ENCODE measurements at regions not wholly inside any gene's neighbourhood (a gene's known extent, or its start where the extent isn't known, plus 50 kb on each side); places are given as distances from the start of the nearest gene placed in this dataset.

GRCh38 chr12:58368001-58368400 is 426.6 kb downstream of the ATP23 start:
- TF ChIP-seq EZH2phosphoT487 (IDR thresholded peaks at IDR 0.05; ENCODE audit: borderline replicate concordance, low read depth): no peak
- no peak for TF ChIP-seq FOXM1 (IDR thresholded peaks at IDR 0.05; ENCODE audit: low read depth)
- TF ChIP-seq PBX3 (IDR thresholded peaks at IDR 0.05): no peak
- TF ChIP-seq TCF12 (IDR thresholded peaks at IDR 0.05): no peak
- TF ChIP-seq ELF1 (IDR thresholded peaks at IDR 0.05): no peak
- no peak for TF ChIP-seq TEAD4 (IDR thresholded peaks at IDR 0.05; ENCODE audit: borderline replicate concordance, insufficient read depth)
- TF ChIP-seq, protein P1, sequence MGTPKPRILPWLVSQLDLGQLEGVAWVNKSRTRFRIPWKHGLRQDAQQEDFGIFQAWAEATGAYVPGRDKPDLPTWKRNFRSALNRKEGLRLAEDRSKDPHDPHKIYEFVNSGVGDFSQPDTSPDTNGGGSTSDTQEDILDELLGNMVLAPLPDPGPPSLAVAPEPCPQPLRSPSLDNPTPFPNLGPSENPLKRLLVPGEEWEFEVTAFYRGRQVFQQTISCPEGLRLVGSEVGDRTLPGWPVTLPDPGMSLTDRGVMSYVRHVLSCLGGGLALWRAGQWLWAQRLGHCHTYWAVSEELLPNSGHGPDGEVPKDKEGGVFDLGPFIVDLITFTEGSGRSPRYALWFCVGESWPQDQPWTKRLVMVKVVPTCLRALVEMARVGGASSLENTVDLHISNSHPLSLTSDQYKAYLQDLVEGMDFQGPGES (IDR thresholded peaks at IDR 0.05; ENCODE audit: low read depth, low read length): no peak
- TF ChIP-seq NRF1 (IDR thresholded peaks at IDR 0.05; ENCODE audit: low read depth, low read length): no peak
- TF ChIP-seq SIN3A (IDR thresholded peaks at IDR 0.05; ENCODE audit: borderline replicate concordance, low read depth, low read length): no peak
- TF ChIP-seq, protein P2, sequence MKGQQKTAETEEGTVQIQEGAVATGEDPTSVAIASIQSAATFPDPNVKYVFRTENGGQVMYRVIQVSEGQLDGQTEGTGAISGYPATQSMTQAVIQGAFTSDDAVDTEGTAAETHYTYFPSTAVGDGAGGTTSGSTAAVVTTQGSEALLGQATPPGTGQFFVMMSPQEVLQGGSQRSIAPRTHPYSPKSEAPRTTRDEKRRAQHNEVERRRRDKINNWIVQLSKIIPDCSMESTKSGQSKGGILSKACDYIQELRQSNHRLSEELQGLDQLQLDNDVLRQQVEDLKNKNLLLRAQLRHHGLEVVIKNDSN (IDR thresholded peaks at IDR 0.05; ENCODE audit: borderline replicate concordance, low read depth): no peak
- TF ChIP-seq RAD21 (IDR thresholded peaks at IDR 0.05; ENCODE audit: low read length): no peak
- TF ChIP-seq RCOR1 (IDR thresholded peaks at IDR 0.05; ENCODE audit: low read length): no peak
- TF ChIP-seq GATA2 (CRISPR knock-in tag; IDR thresholded peaks at IDR 0.05): no peak
- no peak for TF ChIP-seq GABPA (IDR thresholded peaks at IDR 0.05; ENCODE audit: low read depth)
- no peak for TF ChIP-seq SMC3 (IDR thresholded peaks at IDR 0.05; ENCODE audit: low read depth, low read length)
- TF ChIP-seq USF2 (IDR thresholded peaks at IDR 0.05; ENCODE audit: borderline replicate concordance, low read depth, low read length): no peak
- TF ChIP-seq, protein P3, sequence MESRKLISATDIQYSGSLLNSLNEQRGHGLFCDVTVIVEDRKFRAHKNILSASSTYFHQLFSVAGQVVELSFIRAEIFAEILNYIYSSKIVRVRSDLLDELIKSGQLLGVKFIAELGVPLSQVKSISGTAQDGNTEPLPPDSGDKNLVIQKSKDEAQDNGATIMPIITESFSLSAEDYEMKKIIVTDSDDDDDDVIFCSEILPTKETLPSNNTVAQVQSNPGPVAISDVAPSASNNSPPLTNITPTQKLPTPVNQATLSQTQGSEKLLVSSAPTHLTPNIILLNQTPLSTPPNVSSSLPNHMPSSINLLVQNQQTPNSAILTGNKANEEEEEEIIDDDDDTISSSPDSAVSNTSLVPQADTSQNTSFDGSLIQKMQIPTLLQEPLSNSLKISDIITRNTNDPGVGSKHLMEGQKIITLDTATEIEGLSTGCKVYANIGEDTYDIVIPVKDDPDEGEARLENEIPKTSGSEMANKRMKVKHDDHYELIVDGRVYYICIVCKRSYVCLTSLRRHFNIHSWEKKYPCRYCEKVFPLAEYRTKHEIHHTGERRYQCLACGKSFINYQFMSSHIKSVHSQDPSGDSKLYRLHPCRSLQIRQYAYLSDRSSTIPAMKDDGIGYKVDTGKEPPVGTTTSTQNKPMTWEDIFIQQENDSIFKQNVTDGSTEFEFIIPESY (IDR thresholded peaks at IDR 0.05; ENCODE audit: borderline replicate concordance, low read depth): no peak
- no peak for TF ChIP-seq RXRA (IDR thresholded peaks at IDR 0.05; ENCODE audit: borderline replicate concordance, low read depth)
- TF ChIP-seq MXI1 (IDR thresholded peaks at IDR 0.05; ENCODE audit: low read depth, low read length): no peak
- no peak for TF ChIP-seq EP300 (IDR thresholded peaks at IDR 0.05; ENCODE audit: borderline replicate concordance in 1 of 2, low read depth in 1 of 2, low read length in 1 of 2)
- Histone ChIP-seq H3K4me3 (ENCODE audit: low read depth in 2 of 2, low read length in 1 of 2) (no peak overlapping the region), H4K20me1 (ENCODE audit: insufficient read depth) (no peaks in the 10 kb centered on the region), H3K9me3 (no peaks in the 10 kb centered on the region), H3K4me2 (no peak overlapping the region), H3K4me1 (ENCODE audit: control insufficient read depth in 1 of 2, insufficient read depth in 2 of 2, low read depth in 1 of 2, low read length in 1 of 2) (peaks cover 0 to 22% of the 10 kb centered on the region in 2 experiments; a peak in 2 of 4 replicates), H3K27me3 (ENCODE audit: insufficient read depth) (no peaks in the 10 kb centered on the region), H3K36me3 (replicated peaks in 1 of 2; ENCODE audit: control insufficient read depth in 1 of 2, insufficient read depth in 2 of 2, low read length in 1 of 2) (no peaks in the 10 kb centered on the region), H3K9ac (no peak overlapping the region), H2AFZ (ENCODE audit: low read depth) (peak overlapping the region; percentile 35; the same call in 1 of the 2 replicates), H3F3A (replicated peaks; ENCODE audit: insufficient read depth) (peaks cover 13% of the 10 kb centered on the region), H3K79me2 (ENCODE audit: insufficient read depth) (no peaks in the 10 kb centered on the region), H3K27ac (ENCODE audit: low read depth in 2 of 2, low read length in 1 of 2) (no peak overlapping the region), H3K9me2 (no peaks in the 10 kb centered on the region)
- no peak for DNase-seq
- ChIA-PET CTCF (interaction anchor here (1.0 kb wide), 1 partner anchor 783 kb away, joined by 3 read pairs; no protein-coding TSS in a partner anchor), POLR2A (no interaction called here)
